Mesothelial cell of epicardium (in vitro differentiated cells): ENCODE measurements at regions not wholly inside any gene's neighbourhood (a gene's known extent, or its start where the extent isn't known, plus 50 kb on each side); places are given as distances from the start of the nearest gene placed in this dataset.
A peak's percentile ranks its signal among the peaks of the same experiment; 100 is the strongest.

ENCODE experiments used
- DNase-seq, 2 experiments: peaks; one replicate each; pipeline ENCODE4 v3.0.0; 2021; ENCODE audit warnings: low spot score in 2 of 2; ENCODE audit not compliant: unreplicated experiment in 2 of 2
- H3K27ac Mint-ChIP-seq: 2 replicates; pipeline ENCODE4 v1.8.0; 2021; ENCODE audit warnings: mixed read lengths
- H3K27me3 Mint-ChIP-seq: 2 replicates; pipeline ENCODE4 v1.8.0; 2021; ENCODE audit warnings: low read depth, mixed read lengths
- H3K36me3 Mint-ChIP-seq: 2 replicates; pipeline ENCODE4 v1.8.0; 2021; ENCODE audit warnings: mixed read lengths
- H3K4me1 Mint-ChIP-seq: 2 replicates; pipeline ENCODE4 v1.8.0; 2021; ENCODE audit warnings: mixed read lengths
- H3K4me3 Mint-ChIP-seq: 2 replicates; pipeline ENCODE4 v1.8.0; 2021; ENCODE audit warnings: mild to moderate bottlenecking, moderate library complexity, mixed read lengths
- H3K9me3 Mint-ChIP-seq: 2 replicates; pipeline ENCODE4 v1.8.0; 2021; ENCODE audit warnings: mixed read lengths
- CTCF ChIP-seq: fragments of 200-600 bp; sonication (generic); IDR thresholded peaks from one replicate; pipeline ENCODE4 v1.5.0; 2021; ENCODE audit warnings: antibody characterized with exemption; ENCODE audit not compliant: unreplicated experiment

DNA sequence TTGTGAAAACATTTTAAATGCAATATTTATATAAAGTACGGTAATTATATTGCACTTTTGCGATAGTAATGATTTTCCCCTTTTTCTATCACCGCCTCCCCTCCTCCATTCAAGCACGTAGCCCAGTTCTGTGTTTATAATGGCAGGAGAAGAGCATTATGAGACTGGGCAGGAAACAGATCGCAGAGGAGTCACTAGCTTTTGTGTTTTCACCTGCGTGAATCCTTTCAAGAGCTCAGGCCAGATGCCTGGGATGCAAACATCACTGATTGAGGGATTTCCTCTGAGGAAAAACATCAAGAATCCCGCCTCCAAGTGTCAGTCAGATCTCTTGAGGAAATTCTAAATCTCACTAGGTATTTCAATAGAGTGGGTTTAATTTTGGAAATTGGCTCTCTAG lies 178.4 kb upstream of the FN1 start:
- no peak for DNase-seq
- no peak overlapping the region for H3K4me3 Mint-ChIP-seq
- TF ChIP-seq CTCF, result no peak
- no peaks in the 10 kb centered on the region for H3K27me3 Mint-ChIP-seq
- no peak overlapping the region for H3K27ac Mint-ChIP-seq
- H3K36me3 Mint-ChIP-seq, result peaks cover 1% of the 10 kb centered on the region
- H3K4me1 Mint-ChIP-seq, result peaks cover 33% of the 10 kb centered on the region
- peaks cover 4% of the 10 kb centered on the region for H3K9me3 Mint-ChIP-seq

- H3K27ac Mint-ChIP-seq, result no peak overlapping the region
- peaks cover 29% of the 10 kb centered on the region for H3K4me1 Mint-ChIP-seq
- H3K36me3 Mint-ChIP-seq, result peaks cover 1% of the 10 kb centered on the region
- no peak for TF ChIP-seq CTCF
- H3K4me3 Mint-ChIP-seq, result no peak overlapping the region
- DNase-seq, result no peak
- H3K27me3 Mint-ChIP-seq, result no peaks in the 10 kb centered on the region
- peaks cover 4% of the 10 kb centered on the region for H3K9me3 Mint-ChIP-seq
Observed at GRCh38 chr2:215613888-215614287, 178.0 kb upstream of the FN1 start.

DNA sequence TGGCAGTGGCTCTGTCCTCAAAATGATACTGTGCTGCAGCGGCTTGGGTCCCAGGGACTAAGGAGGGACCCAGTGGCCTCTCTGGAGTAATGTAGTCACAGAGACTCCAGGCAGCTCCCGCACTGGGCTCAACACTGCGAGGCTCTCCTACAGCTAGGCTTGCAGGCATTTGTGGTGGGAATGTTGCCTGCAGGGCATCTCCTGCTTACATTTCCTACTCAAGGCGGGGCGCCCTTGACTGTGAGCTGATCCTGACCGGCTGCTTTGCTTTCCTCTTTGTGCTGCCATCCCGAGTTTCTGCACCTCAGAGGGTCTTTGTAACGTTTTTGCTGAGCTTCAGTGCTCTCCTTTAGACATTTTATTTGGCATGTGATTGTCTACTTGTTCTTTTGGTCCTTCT lies 177.4 kb upstream of the FN1 start:
- Mint-ChIP-seq H3K36me3 (peaks cover 1% of the 10 kb centered on the region), H3K27ac (peak overlapping the region; percentile 68), H3K9me3 (peaks cover 4% of the 10 kb centered on the region), H3K4me3 (no peak overlapping the region), H3K27me3 (no peaks in the 10 kb centered on the region), H3K4me1 (peaks cover 23% of the 10 kb centered on the region)
- no peak for TF ChIP-seq CTCF
- no peak for DNase-seq

- Mint-ChIP-seq H3K27me3 (no peaks in the 10 kb centered on the region), H3K4me1 (peaks cover 19% of the 10 kb centered on the region), H3K4me3 (no peak overlapping the region), H3K9me3 (peaks cover 4% of the 10 kb centered on the region), H3K27ac (peak overlapping the region; percentile 54), H3K36me3 (peaks cover 1% of the 10 kb centered on the region)
- no peak for TF ChIP-seq CTCF
- DNase-seq, result no peak
Observed at GRCh38 chr2:215612786-215613185, 176.9 kb upstream of the FN1 start.

DNA sequence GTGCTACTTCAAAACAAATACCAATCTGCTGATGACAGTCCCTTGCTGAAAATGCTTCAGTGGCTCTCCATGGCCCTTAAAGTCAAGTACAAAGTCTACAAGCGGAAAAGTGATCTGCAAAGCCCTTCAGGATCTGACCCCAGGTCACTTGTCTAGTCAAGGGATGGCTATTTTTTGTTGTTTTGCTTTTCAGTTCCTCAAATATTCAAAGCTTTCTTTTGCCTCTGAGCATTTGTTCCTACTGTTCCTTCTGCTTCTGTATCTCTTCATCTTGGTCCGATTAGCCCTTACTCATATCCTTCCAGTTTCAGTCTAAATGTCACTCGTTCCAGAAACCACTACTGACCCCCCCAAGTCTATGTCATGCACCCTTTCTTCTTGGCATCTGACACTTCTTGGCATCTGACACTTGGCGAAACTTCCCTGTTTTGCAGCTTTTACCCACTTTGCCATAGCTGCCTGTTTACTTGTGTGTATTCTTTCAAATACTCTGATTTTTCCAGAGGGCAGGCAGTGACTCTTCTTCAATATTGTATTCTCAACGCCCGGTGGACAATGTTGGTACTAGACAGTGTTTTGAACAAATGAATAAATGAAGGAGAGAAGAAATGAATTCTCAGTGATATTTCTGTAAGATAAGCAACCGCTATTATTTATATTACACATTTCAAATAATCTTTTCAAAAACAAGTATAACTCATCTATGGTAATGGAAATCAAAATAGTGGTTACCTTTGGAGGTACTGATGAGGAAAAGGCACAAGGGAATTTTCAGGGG lies 175.9 kb upstream of the FN1 start:
- no peak overlapping the region for H3K27ac Mint-ChIP-seq
- TF ChIP-seq CTCF, result peak; percentile 46
- H3K9me3 Mint-ChIP-seq, result no peaks in the 10 kb centered on the region
- H3K4me3 Mint-ChIP-seq, result no peak overlapping the region
- H3K36me3 Mint-ChIP-seq, result peaks cover 1% of the 10 kb centered on the region
- no peaks in the 10 kb centered on the region for H3K27me3 Mint-ChIP-seq
- DNase-seq, result no peak
- peaks cover 13% of the 10 kb centered on the region for H3K4me1 Mint-ChIP-seq
